ENCODE measurements at regions not wholly inside any gene's neighbourhood (a gene's known extent, or its start where the extent isn't known, plus 50 kb on each side); places are given as distances from the start of the nearest gene placed in this dataset.

GRCh38 chr2:6392354-6392753 lies 473.4 kb downstream of the CMPK2 start:
- ChIA-PET CTCF (ENCODE audit: low intra/inter-chr PET ratio, low total read pairs) (no interaction called here), POLR2A (no interaction called here)
- Histone ChIP-seq H3K9me3 (ENCODE audit: low read length) (peaks cover 65% of the 10 kb centered on the region), H2AFZ (ENCODE audit: low read length) (no peak overlapping the region), H3K9ac (ENCODE audit: insufficient read depth, low read depth, low read length) (no peak overlapping the region), H3K4me1 (ENCODE audit: insufficient read depth, low read length) (no peaks in the 10 kb centered on the region), H3K79me2 (ENCODE audit: insufficient read depth, low read length) (no peaks in the 10 kb centered on the region), H3K4me3 (replicated peaks in 1 of 3; ENCODE audit: insufficient read depth in 1 of 3, low read depth in 2 of 3, low read length in 3 of 3) (no peak overlapping the region), H3K27me3 (ENCODE audit: control insufficient read depth in 1 of 2, insufficient read depth in 2 of 2, low read length in 2 of 2) (no peaks in the 10 kb centered on the region), H3K27ac (ENCODE audit: extremely low read length, insufficient read depth, low read length) (no peak overlapping the region), H3K36me3 (replicated peaks in 1 of 2; ENCODE audit: control insufficient read depth in 1 of 2, insufficient read depth in 2 of 2, low read length in 2 of 2) (no peaks in the 10 kb centered on the region), H3K4me2 (ENCODE audit: low read depth, low read length) (no peak overlapping the region), H4K20me1 (ENCODE audit: insufficient read depth, low read length) (no peaks in the 10 kb centered on the region)
- TF ChIP-seq FOXP1 (IDR thresholded peaks at IDR 0.05) (peak; percentile 25; the same call in 1 of the 2 replicates), FOXP1 (CRISPR knock-in tag; IDR thresholded peaks at IDR 0.05) (no peak), ZNF713 (CRISPR knock-in tag; IDR thresholded peaks at IDR 0.05) (no peak), MNT (IDR thresholded peaks at IDR 0.05) (peak; percentile 99)
- no peak for DNase-seq (ENCODE audit: low spot score)
- FAIRE-seq, result no peak
- 18% methylated on average over 10 of the region's 10 CpGs for WGBS (ENCODE audit: low lambda C conversion rate)
- intact Hi-C loops (cut with micrococcal nuclease; ENCODE audit: unreplicated experiment), result no loop called here
- in situ Hi-C loops (cut with HindIII; ENCODE audit: extremely low pct_ligation_motif_present, low pct_unique_long_range_greater_than_20kb), result no loop called here
- no TSS peak for BruUV-seq (replicated peaks)
- no peak for ATAC-seq

- no TSS peak for BruUV-seq (replicated peaks)
- Histone ChIP-seq H4K20me1 (ENCODE audit: insufficient read depth, low read length) (no peaks in the 10 kb centered on the region), H3K9me3 (ENCODE audit: low read length) (peaks cover 60% of the 10 kb centered on the region), H3K27me3 (ENCODE audit: control insufficient read depth in 1 of 2, insufficient read depth in 2 of 2, low read length in 2 of 2) (no peaks in the 10 kb centered on the region), H3K79me2 (ENCODE audit: insufficient read depth, low read length) (no peaks in the 10 kb centered on the region), H3K9ac (ENCODE audit: insufficient read depth, low read depth, low read length) (no peak overlapping the region), H3K4me3 (replicated peaks in 1 of 3; ENCODE audit: insufficient read depth in 1 of 3, low read depth in 2 of 3, low read length in 3 of 3) (no peak overlapping the region), H3K4me2 (ENCODE audit: low read depth, low read length) (no peak overlapping the region), H2AFZ (ENCODE audit: low read length) (no peak overlapping the region), H3K36me3 (replicated peaks in 1 of 2; ENCODE audit: control insufficient read depth in 1 of 2, insufficient read depth in 2 of 2, low read length in 2 of 2) (no peaks in the 10 kb centered on the region), H3K4me1 (ENCODE audit: insufficient read depth, low read length) (no peaks in the 10 kb centered on the region), H3K27ac (ENCODE audit: extremely low read length, insufficient read depth, low read length) (no peak overlapping the region)
- FAIRE-seq, result no peak
- WGBS (ENCODE audit: low lambda C conversion rate), result 17% methylated on average over 6 of the region's 6 CpGs
- no peak for DNase-seq (ENCODE audit: low spot score)
- POLR2A ChIA-PET, result no interaction called here
- intact Hi-C loops (cut with micrococcal nuclease; ENCODE audit: unreplicated experiment), result no loop called here
- in situ Hi-C loops (cut with HindIII; ENCODE audit: extremely low pct_ligation_motif_present, low pct_unique_long_range_greater_than_20kb), result no loop called here
- CTCF ChIA-PET (ENCODE audit: low intra/inter-chr PET ratio, low total read pairs), result no interaction called here
- ATAC-seq, result no peak
- no peak for TF ChIP-seq SNAI1 (CRISPR knock-in tag; IDR thresholded peaks at IDR 0.05; ENCODE audit: borderline replicate concordance)
- TF ChIP-seq ZNF180 (CRISPR knock-in tag; IDR thresholded peaks at IDR 0.05; ENCODE audit: borderline replicate concordance, low read depth), result no peak
- no peak for TF ChIP-seq ZNF234 (CRISPR knock-in tag; conservative IDR thresholded peaks at IDR 0.05)
- TF ChIP-seq PTBP1 (IDR thresholded peaks at IDR 0.05; ENCODE audit: low read depth, low read length, poor library complexity, severe bottlenecking), result no peak
- no peak for TF ChIP-seq YY1 (IDR thresholded peaks at IDR 0.05; ENCODE audit: insufficient read depth, insufficient replicate concordance, low read depth, low read length)
- no peak for TF ChIP-seq TEAD3 (CRISPR knock-in tag; optimal IDR thresholded peaks at IDR 0.05; ENCODE audit: borderline replicate concordance)
- TF ChIP-seq ZNF335 (CRISPR knock-in tag; IDR thresholded peaks at IDR 0.05), result no peak
- no peak for TF ChIP-seq FOXK1 (CRISPR knock-in tag; IDR thresholded peaks at IDR 0.05; ENCODE audit: borderline replicate concordance, low read depth)
- no peak for TF ChIP-seq NFIC (IDR thresholded peaks at IDR 0.05; ENCODE audit: low read length)
- no peak for TF ChIP-seq SP1 (IDR thresholded peaks at IDR 0.05)
- TF ChIP-seq SP1 (CRISPR knock-in tag; IDR thresholded peaks at IDR 0.05), result no peak
- TF ChIP-seq XRCC5 (optimal IDR thresholded peaks at IDR 0.05; ENCODE audit: low read length), result no peak
- TF ChIP-seq TFDP2 (CRISPR knock-in tag; IDR thresholded peaks at IDR 0.05), result no peak
- TF ChIP-seq EP300 (IDR thresholded peaks at IDR 0.05; ENCODE audit: low read depth in 2 of 2, low read length in 2 of 2), result no peak
- no peak for TF ChIP-seq EP300 (CRISPR knock-in tag; IDR thresholded peaks at IDR 0.05; ENCODE audit: borderline replicate concordance)
- TF ChIP-seq NCOA2 (CRISPR knock-in tag; IDR thresholded peaks at IDR 0.05), result no peak
- no peak for TF ChIP-seq MED8 (CRISPR knock-in tag; IDR thresholded peaks at IDR 0.05; ENCODE audit: insufficient replicate concordance)
Measured at GRCh38 chr2:6392966-6393365, 472.7 kb downstream of the CMPK2 start.

All from HepG2 (cell line).